ENCODE measurements at regions not wholly inside any gene's neighbourhood (a gene's known extent, or its start where the extent isn't known, plus 50 kb on each side); places are given as distances from the start of the nearest gene placed in this dataset.

DNA sequence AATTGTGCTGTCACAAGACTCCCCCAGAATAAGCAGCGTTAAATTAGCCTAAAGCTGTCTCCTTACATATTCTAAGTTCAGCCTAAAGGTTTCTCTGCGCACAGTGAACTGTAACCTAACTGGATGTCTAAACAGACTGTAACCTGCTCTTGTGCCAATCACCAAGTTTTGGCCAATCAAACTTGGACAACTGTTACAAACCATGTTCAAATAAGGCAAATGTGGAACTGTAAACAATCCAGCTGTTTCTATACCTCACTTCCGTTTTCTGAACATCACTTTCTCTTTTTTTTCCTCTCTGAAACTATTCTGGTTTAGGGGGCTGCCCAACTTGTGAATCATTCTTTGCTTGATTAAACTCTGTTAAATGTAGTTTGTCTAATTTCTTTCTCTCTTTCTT lies 252.2 kb upstream of the HABP2 start:
- no peak for TF ChIP-seq CTCF (IDR thresholded peaks at IDR 0.05; ENCODE audit: insufficient read depth, low read length, poor library complexity, severe bottlenecking)
- DNase-seq (ENCODE audit: low read depth), result no peak
- Histone ChIP-seq H3K27me3 (ENCODE audit: control insufficient read depth, insufficient read depth, low read length) (no peaks in the 10 kb centered on the region), H3K36me3 (ENCODE audit: control insufficient read depth, insufficient read depth, low read length) (no peaks in the 10 kb centered on the region), H3K4me3 (ENCODE audit: low read depth, low read length) (no peak overlapping the region)

DNA sequence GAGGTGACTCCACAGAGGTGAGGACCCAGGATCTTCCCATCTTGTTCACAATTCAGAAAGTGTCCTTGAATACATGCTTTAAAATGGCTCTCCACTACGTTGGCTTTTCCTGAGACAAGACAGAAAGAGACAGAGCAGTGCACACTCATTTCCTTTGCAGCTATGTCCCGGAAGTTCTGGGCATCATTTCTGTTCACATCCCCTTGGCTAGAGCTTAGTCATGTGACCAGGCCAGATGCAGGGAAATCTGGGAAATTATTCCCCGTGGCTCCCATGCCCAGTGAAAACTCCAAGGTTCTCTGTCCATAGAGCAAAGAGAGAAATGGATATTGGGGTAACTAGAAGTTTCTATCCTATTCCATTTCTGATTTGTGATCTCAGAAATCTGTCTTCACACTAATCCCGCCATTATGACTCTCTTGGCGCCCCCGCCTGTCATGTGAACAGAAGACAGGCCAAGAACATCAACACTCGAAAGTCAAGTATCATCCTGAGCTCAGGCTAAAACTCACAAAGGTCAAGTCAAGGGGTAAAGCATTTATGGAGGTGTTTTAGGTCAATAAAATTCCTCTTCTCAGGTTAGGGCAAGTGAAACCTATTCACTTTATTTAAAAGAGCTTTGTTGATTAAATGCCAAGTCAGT lies 251.4 kb upstream of the HABP2 start:
- TF ChIP-seq CTCF (IDR thresholded peaks at IDR 0.05; ENCODE audit: insufficient read depth, low read length, poor library complexity, severe bottlenecking), result no peak
- DNase-seq (ENCODE audit: low read depth), result no peak
- no peak overlapping the region for H3K4me3 ChIP-seq (ENCODE audit: low read depth, low read length)
- no peaks in the 10 kb centered on the region for H3K27me3 ChIP-seq (ENCODE audit: control insufficient read depth, insufficient read depth, low read length)
- no peaks in the 10 kb centered on the region for H3K36me3 ChIP-seq (ENCODE audit: control insufficient read depth, insufficient read depth, low read length)

DNA sequence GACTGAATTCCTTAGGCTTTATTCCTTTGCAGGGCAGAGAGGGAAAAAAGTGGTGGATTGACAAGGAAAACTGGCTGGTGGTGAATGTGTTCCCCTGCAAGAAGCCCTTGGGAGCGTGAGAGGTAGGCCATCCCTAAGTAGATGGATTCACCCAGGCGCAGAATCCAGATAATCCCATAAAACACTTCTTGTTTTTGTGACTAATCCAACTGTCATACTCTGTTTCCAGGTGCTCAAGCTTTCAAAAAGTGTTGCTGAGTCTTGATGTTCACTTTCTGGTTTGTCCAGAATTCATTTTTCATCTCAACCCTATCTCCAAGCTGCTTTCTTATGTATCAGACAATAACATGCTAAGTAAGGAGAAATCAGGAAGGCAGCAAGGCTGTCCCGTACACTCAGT lies 250.8 kb upstream of the HABP2 start:
- Histone ChIP-seq H3K36me3 (ENCODE audit: control insufficient read depth, insufficient read depth, low read length) (no peaks in the 10 kb centered on the region), H3K27me3 (ENCODE audit: control insufficient read depth, insufficient read depth, low read length) (no peaks in the 10 kb centered on the region), H3K4me3 (ENCODE audit: low read depth, low read length) (no peak overlapping the region)
- no peak for DNase-seq (ENCODE audit: low read depth)
- no peak for TF ChIP-seq CTCF (IDR thresholded peaks at IDR 0.05; ENCODE audit: insufficient read depth, low read length, poor library complexity, severe bottlenecking)

GRCh38 chr10:113303544-113304146 lies 249.2 kb upstream of the HABP2 start:
- no peak for DNase-seq (ENCODE audit: low read depth)
- H3K27me3 ChIP-seq (ENCODE audit: control insufficient read depth, insufficient read depth, low read length), result no peaks in the 10 kb centered on the region
- no peak for TF ChIP-seq CTCF (IDR thresholded peaks at IDR 0.05; ENCODE audit: insufficient read depth, low read length, poor library complexity, severe bottlenecking)

GRCh38 chr10:113304726-113305125 lies 248.1 kb upstream of the HABP2 start:
- H3K36me3 ChIP-seq (ENCODE audit: control insufficient read depth, insufficient read depth, low read length), result no peaks in the 10 kb centered on the region
- H3K27me3 ChIP-seq (ENCODE audit: control insufficient read depth, insufficient read depth, low read length), result no peaks in the 10 kb centered on the region
- TF ChIP-seq CTCF (IDR thresholded peaks at IDR 0.05; ENCODE audit: insufficient read depth, low read length, poor library complexity, severe bottlenecking), result no peak
- DNase-seq (ENCODE audit: low read depth), result no peak
- H3K4me3 ChIP-seq (ENCODE audit: low read depth, low read length), result no peak overlapping the region

More at GRCh38 chr10:113303544-113304146, 249.2 kb upstream of the HABP2 start:
- Histone ChIP-seq H3K4me3 (ENCODE audit: low read depth, low read length) (no peak overlapping the region), H3K36me3 (ENCODE audit: control insufficient read depth, insufficient read depth, low read length) (no peaks in the 10 kb centered on the region)

DNA sequence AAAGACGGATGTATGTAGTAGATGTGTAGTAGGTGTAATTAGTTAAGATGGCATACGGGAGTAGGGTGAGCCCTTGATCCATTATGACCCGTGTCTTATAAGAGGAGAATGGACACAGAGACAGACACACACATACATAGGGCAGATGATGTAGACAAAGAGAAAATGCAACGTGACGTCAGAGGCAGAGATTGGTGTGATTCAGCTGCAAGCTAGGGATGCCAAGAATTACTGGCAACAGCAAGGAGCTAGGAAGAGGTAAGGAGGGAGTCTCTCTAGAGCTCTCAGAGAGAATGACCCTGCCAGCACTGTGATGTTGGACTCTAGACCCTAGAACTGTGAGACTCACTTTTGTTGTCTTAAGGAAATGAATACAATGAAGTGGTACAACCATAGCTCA lies 247.0 kb upstream of the HABP2 start:
- Histone ChIP-seq H3K36me3 (ENCODE audit: control insufficient read depth, insufficient read depth, low read length) (no peaks in the 10 kb centered on the region), H3K4me3 (ENCODE audit: low read depth, low read length) (no peak overlapping the region), H3K27me3 (ENCODE audit: control insufficient read depth, insufficient read depth, low read length) (no peaks in the 10 kb centered on the region)
- TF ChIP-seq CTCF (IDR thresholded peaks at IDR 0.05; ENCODE audit: insufficient read depth, low read length, poor library complexity, severe bottlenecking), result no peak
- no peak for DNase-seq (ENCODE audit: low read depth)
